Trophoblast cell (in vitro differentiated cells and primary cell): ENCODE measurements at regions not wholly inside any gene's neighbourhood (a gene's known extent, or its start where the extent isn't known, plus 50 kb on each side); places are given as distances from the start of the nearest gene placed in this dataset.

Experiments
- DNase-seq, 2 donors: peaks; one replicate each; pipeline ENCODE4 v3.0.0-alpha.2; 2016
- H2AFZ ChIP-seq: 2 replicates; pipeline ENCODE4 v1.6.1; 2013; ENCODE audit warnings: low read length, moderate library complexity, mild to moderate bottlenecking; ENCODE audit not compliant: insufficient read depth, poor library complexity
- H2AK5ac ChIP-seq: 2 replicates; pipeline ENCODE4 v1.6.1; 2013; ENCODE audit warnings: mild to moderate bottlenecking, low read length
- H2BK120ac ChIP-seq: 2 replicates; pipeline ENCODE4 v1.6.1; 2013; ENCODE audit warnings: low read length, mild to moderate bottlenecking, moderate library complexity; ENCODE audit not compliant: insufficient read depth, poor library complexity
- H2BK12ac ChIP-seq: 2 replicates; pipeline ENCODE4 v1.6.1; 2013; ENCODE audit warnings: mild to moderate bottlenecking, low read length, moderate library complexity
- H2BK5ac ChIP-seq: 2 replicates; pipeline ENCODE4 v1.6.1; 2013; ENCODE audit warnings: low read length, low read depth, moderate library complexity, mild to moderate bottlenecking; ENCODE audit not compliant: poor library complexity
- H3K14ac ChIP-seq: 2 replicates; pipeline ENCODE4 v1.6.1; 2013; ENCODE audit warnings: mild to moderate bottlenecking, low read length
- H3K18ac ChIP-seq: 2 replicates; pipeline ENCODE4 v1.6.1; 2013; ENCODE audit warnings: mild to moderate bottlenecking, low read length
- H3K23ac ChIP-seq: 2 replicates; pipeline ENCODE4 v1.6.1; 2013; ENCODE audit warnings: low read length
- H3K27ac ChIP-seq: 2 replicates; pipeline ENCODE4 v1.5.1; 2013; ENCODE audit warnings: low read depth, mild to moderate bottlenecking, inconsistent platforms, low read length, moderate library complexity
- H3K27me3 ChIP-seq: 2 replicates; pipeline ENCODE4 v1.6.1; 2013; ENCODE audit warnings: inconsistent platforms, mild to moderate bottlenecking, low read length, moderate library complexity; ENCODE audit not compliant: insufficient read depth
- H3K36me3 ChIP-seq, 2 experiments: 1 replicate in 1 of 2; 2 replicates in 1 of 2; pipeline ENCODE4 v1.6.1; 2013; ENCODE audit warnings: low read length in 2 of 2, mild to moderate bottlenecking in 2 of 2, moderate library complexity in 1 of 2; ENCODE audit not compliant: insufficient read depth in 2 of 2, control insufficient read depth in 1 of 2
- H3K4ac ChIP-seq: 2 replicates; pipeline ENCODE4 v1.6.1; 2013; ENCODE audit warnings: low read depth, mild to moderate bottlenecking, low read length, moderate library complexity
- H3K4me1 ChIP-seq, 2 experiments: 1 replicate in 1 of 2; 2 replicates in 1 of 2; pipeline ENCODE4 v1.6.1; 2013; ENCODE audit warnings: low read length in 2 of 2, mild to moderate bottlenecking in 2 of 2, moderate library complexity in 1 of 2; ENCODE audit not compliant: insufficient read depth in 2 of 2, control insufficient read depth in 1 of 2
- H3K4me2 ChIP-seq: 2 replicates; pipeline ENCODE4 v1.6.1; 2013; ENCODE audit warnings: inconsistent platforms, mild to moderate bottlenecking, low read length, moderate library complexity
- H3K4me3 ChIP-seq: 2 replicates; pipeline ENCODE4 v1.5.1; 2013; ENCODE audit warnings: mild to moderate bottlenecking, low read depth, low read length, inconsistent platforms
- H3K79me1 ChIP-seq: one replicate; pipeline ENCODE4 v1.6.1; 2013; ENCODE audit warnings: low read length
- H3K79me2 ChIP-seq: 2 replicates; pipeline ENCODE4 v1.6.1; 2013; ENCODE audit warnings: low read length, mild to moderate bottlenecking; ENCODE audit not compliant: control insufficient read depth, insufficient read depth, poor library complexity
- H3K9ac ChIP-seq: 2 replicates; pipeline ENCODE4 v1.6.1; 2013; ENCODE audit warnings: mild to moderate bottlenecking, low read length
- H3K9me3 ChIP-seq: 2 replicates; pipeline ENCODE4 v1.6.1; 2013; ENCODE audit warnings: low read depth, mild to moderate bottlenecking, control low read depth, inconsistent platforms, low read length; ENCODE audit not compliant: insufficient read depth
- H4K12ac ChIP-seq: 2 replicates; pipeline ENCODE4 v1.6.1; 2013; ENCODE audit warnings: low read depth, mild to moderate bottlenecking, low read length, moderate library complexity
- H4K8ac ChIP-seq: 2 replicates; pipeline ENCODE4 v1.6.1; 2013; ENCODE audit warnings: low read depth, mild to moderate bottlenecking, low read length, moderate library complexity
- H4K91ac ChIP-seq: one replicate; pipeline ENCODE4 v1.6.1; 2013; ENCODE audit warnings: low read depth, mild to moderate bottlenecking, low read length, moderate library complexity
- WGBS: extraction: QIAGEN DNeasy Blood & Tissue Kit; methylation state at CpG from one replicate; pipeline ENCODE4 v1.1.7; 2013; ENCODE audit warnings: missing lambda C conversion rate; ENCODE audit not compliant: insufficient read length, insufficient coverage; ENCODE audit errors: extremely low coverage; 5-methylcytosine and 5-hydroxymethylcytosine counted together

DNA sequence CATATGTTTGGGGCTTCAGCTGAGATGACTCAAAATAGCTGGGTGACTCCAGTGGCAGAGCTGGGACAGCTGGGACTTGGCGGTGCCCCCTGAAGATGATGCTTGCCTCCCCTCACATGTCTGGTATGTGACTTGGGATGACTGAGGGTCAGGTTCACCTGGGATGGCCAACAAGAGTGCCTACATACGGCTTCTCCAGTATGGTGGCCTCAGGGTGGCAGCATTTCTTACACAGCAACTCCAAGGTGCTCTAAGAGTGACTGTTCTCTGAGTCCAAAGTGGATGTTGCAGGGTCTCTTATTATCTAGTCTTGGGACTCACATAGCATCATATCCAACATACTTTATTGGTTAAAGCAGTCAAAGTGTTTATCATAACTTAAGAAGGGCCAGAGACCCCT, 87.8 kb upstream of the CENPW start:
- no peak overlapping the region for H3K14ac ChIP-seq
- H2AFZ ChIP-seq, result no peak overlapping the region
- no peak overlapping the region for H4K8ac ChIP-seq
- H2BK5ac ChIP-seq, result no peak overlapping the region
- no peaks in the 10 kb centered on the region for H3K36me3 ChIP-seq
- no peak overlapping the region for H3K4ac ChIP-seq
- H3K4me3 ChIP-seq, result no peak overlapping the region
- H3K27me3 ChIP-seq, result no peaks in the 10 kb centered on the region
- no peak overlapping the region for H3K9ac ChIP-seq
- H3K18ac ChIP-seq, result no peak overlapping the region
- no peak overlapping the region for H4K91ac ChIP-seq
- H2BK120ac ChIP-seq, result no peak overlapping the region
- no peak overlapping the region for H3K23ac ChIP-seq
- no CpG with 5 or more reads among the region's 2 CpGs for WGBS
- no peak overlapping the region for H4K12ac ChIP-seq
- no peak overlapping the region for H2BK12ac ChIP-seq
- H3K9me3 ChIP-seq, result no peaks in the 10 kb centered on the region
- H3K4me1 ChIP-seq, result no peaks in the 10 kb centered on the region
- DNase-seq, result no peak
- no peaks in the 10 kb centered on the region for H3K79me2 ChIP-seq
- H3K27ac ChIP-seq, result no peak overlapping the region
- H2AK5ac ChIP-seq, result no peak overlapping the region
- H3K4me2 ChIP-seq, result no peak overlapping the region
- no peaks in the 10 kb centered on the region for H3K79me1 ChIP-seq

GRCh38 chr6:126253431-126253830, 86.5 kb upstream of the CENPW start:
- no peaks in the 10 kb centered on the region for H3K36me3 ChIP-seq
- H3K14ac ChIP-seq, result no peak overlapping the region
- no peaks in the 10 kb centered on the region for H3K79me2 ChIP-seq
- H3K18ac ChIP-seq, result no peak overlapping the region
- no peak overlapping the region for H2BK5ac ChIP-seq
- no CpG with 5 or more reads among the region's 2 CpGs for WGBS
- H3K9me3 ChIP-seq, result peaks cover 3% of the 10 kb centered on the region
- no peak overlapping the region for H4K8ac ChIP-seq
- H2AFZ ChIP-seq, result no peak overlapping the region
- H2BK12ac ChIP-seq, result no peak overlapping the region
- H2AK5ac ChIP-seq, result no peak overlapping the region
- DNase-seq, result peak in 1 of 2 donors; percentile 24
- no peaks in the 10 kb centered on the region for H3K4me1 ChIP-seq
- H2BK120ac ChIP-seq, result no peak overlapping the region
- no peak overlapping the region for H3K9ac ChIP-seq
- H3K4me3 ChIP-seq, result no peak overlapping the region
- H3K4ac ChIP-seq, result no peak overlapping the region
- H3K27me3 ChIP-seq, result no peaks in the 10 kb centered on the region
- H3K4me2 ChIP-seq, result no peak overlapping the region
- H3K23ac ChIP-seq, result no peak overlapping the region
- H4K12ac ChIP-seq, result no peak overlapping the region
- H4K91ac ChIP-seq, result no peak overlapping the region
- H3K27ac ChIP-seq, result no peak overlapping the region
- no peaks in the 10 kb centered on the region for H3K79me1 ChIP-seq

DNA sequence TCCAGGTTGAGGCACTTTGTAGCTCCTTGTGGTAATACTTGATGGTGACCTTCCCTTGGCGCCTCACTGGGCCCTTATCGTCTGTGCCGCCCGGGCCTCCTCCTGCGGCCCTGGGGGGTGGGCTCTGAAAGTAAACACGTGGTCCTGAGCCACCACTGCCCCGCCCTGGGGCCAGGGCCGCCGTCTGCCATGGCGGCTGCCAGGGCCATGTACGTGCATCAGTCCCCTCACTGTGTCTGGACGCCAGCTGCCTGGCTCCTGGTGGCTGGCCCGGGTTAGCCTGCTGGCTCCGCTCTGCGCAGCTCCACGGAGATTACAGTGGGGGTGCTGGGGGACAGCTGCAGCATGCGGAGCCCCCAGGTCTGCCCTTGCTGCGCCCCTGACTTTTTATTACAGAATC, 81.8 kb upstream of the CENPW start:
- no peak overlapping the region for H3K14ac ChIP-seq
- H4K8ac ChIP-seq, result no peak overlapping the region
- no peaks in the 10 kb centered on the region for H3K27me3 ChIP-seq
- no peak overlapping the region for H3K27ac ChIP-seq
- no peaks in the 10 kb centered on the region for H3K36me3 ChIP-seq
- no peaks in the 10 kb centered on the region for H3K79me1 ChIP-seq
- no peak overlapping the region for H2AFZ ChIP-seq
- H4K12ac ChIP-seq, result no peak overlapping the region
- H3K23ac ChIP-seq, result no peak overlapping the region
- H2BK5ac ChIP-seq, result no peak overlapping the region
- no peak for DNase-seq
- H3K4me3 ChIP-seq, result peak overlapping the region; percentile 44
- H3K9ac ChIP-seq, result no peak overlapping the region
- no peaks in the 10 kb centered on the region for H3K4me1 ChIP-seq
- no peak overlapping the region for H2BK120ac ChIP-seq
- no peak overlapping the region for H3K4me2 ChIP-seq
- H3K9me3 ChIP-seq, result peaks cover 7% of the 10 kb centered on the region
- no peak overlapping the region for H3K4ac ChIP-seq
- no peak overlapping the region for H2BK12ac ChIP-seq
- no peak overlapping the region for H2AK5ac ChIP-seq
- no peaks in the 10 kb centered on the region for H3K79me2 ChIP-seq
- WGBS, result no CpG with 5 or more reads among the region's 18 CpGs
- H4K91ac ChIP-seq, result no peak overlapping the region
- no peak overlapping the region for H3K18ac ChIP-seq

GRCh38 chr6:126261792-126262421, 78.0 kb upstream of the CENPW start:
- Histone ChIP-seq H3K14ac (no peak overlapping the region), H2AK5ac (no peak overlapping the region), H3K4me1 (no peaks in the 10 kb centered on the region), H2AFZ (no peak overlapping the region), H3K4me3 (no peak overlapping the region), H2BK120ac (no peak overlapping the region), H2BK12ac (no peak overlapping the region), H4K8ac (no peak overlapping the region), H3K18ac (no peak overlapping the region), H3K4me2 (no peak overlapping the region), H4K12ac (no peak overlapping the region), H3K9ac (no peak overlapping the region), H3K4ac (no peak overlapping the region), H3K27me3 (no peaks in the 10 kb centered on the region), H3K9me3 (peaks cover 7% of the 10 kb centered on the region), H3K79me1 (no peaks in the 10 kb centered on the region), H3K79me2 (no peaks in the 10 kb centered on the region), H3K27ac (no peak overlapping the region), H4K91ac (no peak overlapping the region), H3K23ac (no peak overlapping the region), H2BK5ac (no peak overlapping the region), H3K36me3 (no peaks in the 10 kb centered on the region)
- DNase-seq, result no peak
- no CpG with 5 or more reads among the region's 7 CpGs for WGBS
